HCEC 1CT (cell line): ENCODE measurements at regions not wholly inside any gene's neighbourhood (a gene's known extent, or its start where the extent isn't known, plus 50 kb on each side); places are given as distances from the start of the nearest gene placed in this dataset.
"Not testable (repeated sequence)": the region's sequence is repeated elsewhere in the genome, so short reads cannot be mapped to it uniquely, and the experiment has no call there.

Experiments
- DNase-seq: peaks from one replicate; pipeline ENCODE4 v3.0.0-alpha.2; 2017

GRCh38 chr5:98231089-98231488 is 542.4 kb upstream of the RGMB start:
- no peak for DNase-seq

- DNase-seq = not testable (repeated sequence)
These were observed 535.7 kb upstream of the RGMB start for GRCh38 chr5:98237794-98238193.

- no peak for DNase-seq
These were observed 529.5 kb upstream of the RGMB start for GRCh38 chr5:98243972-98244371.

GRCh38 chr5:98248949-98249348 is 524.5 kb upstream of the RGMB start:
- DNase-seq = peak; percentile 98

- no peak for DNase-seq
These were observed 514.5 kb upstream of the RGMB start for GRCh38 chr5:98258939-98259338.

GRCh38 chr5:98259595-98259994 is 513.9 kb upstream of the RGMB start:
- DNase-seq = no peak

- DNase-seq = no peak
These were observed 510.4 kb upstream of the RGMB start for GRCh38 chr5:98263084-98263483.

GRCh38 chr5:98268162-98268860 is 505.2 kb upstream of the RGMB start:
- DNase-seq = no peak

GRCh38 chr5:98275980-98276379 is 497.5 kb upstream of the RGMB start:
- DNase-seq = no peak

- DNase-seq = no peak
These were observed 490.9 kb upstream of the RGMB start for GRCh38 chr5:98282521-98282920.

- no peak for DNase-seq
These were observed 481.0 kb upstream of the RGMB start for GRCh38 chr5:98292496-98292895.

- DNase-seq = peak; percentile 9
These were observed 477.0 kb upstream of the RGMB start for GRCh38 chr5:98296426-98296825.

- no peak for DNase-seq
These were observed 474.0 kb upstream of the RGMB start for GRCh38 chr5:98299435-98299834.

GRCh38 chr5:98301547-98301946 is 471.9 kb upstream of the RGMB start:
- DNase-seq = no peak

- peak; percentile 90 for DNase-seq
These were observed 465.7 kb upstream of the RGMB start for GRCh38 chr5:98307811-98308210.

GRCh38 chr5:98308231-98308630 is 465.2 kb upstream of the RGMB start:
- peak; percentile 48 for DNase-seq

- peak; percentile 64 for DNase-seq
These were observed 464.5 kb upstream of the RGMB start for GRCh38 chr5:98308960-98309359.

GRCh38 chr5:98309785-98310598 is 463.5 kb upstream of the RGMB start:
- peak; percentile 100 for DNase-seq

- DNase-seq = peak; percentile 98
These were observed 459.2 kb upstream of the RGMB start for GRCh38 chr5:98314292-98314691.

GRCh38 chr5:98318386-98318785 is 455.1 kb upstream of the RGMB start:
- no peak for DNase-seq

- DNase-seq = no peak
These were observed 454.0 kb upstream of the RGMB start for GRCh38 chr5:98319299-98320011.

GRCh38 chr5:98320343-98320742 is 453.1 kb upstream of the RGMB start:
- DNase-seq = no peak

- no peak for DNase-seq
These were observed 452.1 kb upstream of the RGMB start for GRCh38 chr5:98321361-98321760.

GRCh38 chr5:98325187-98325586 is 448.3 kb upstream of the RGMB start:
- DNase-seq = not testable (repeated sequence)
